ENCODE measurements at regions not wholly inside any gene's neighbourhood (a gene's known extent, or its start where the extent isn't known, plus 50 kb on each side); places are given as distances from the start of the nearest gene placed in this dataset.

- in situ Hi-C loops (cut with MboI; ENCODE audit: low pct_unique_long_range_greater_than_20kb in 2 of 9, low sequenced_read_pairs in 9 of 9, unreplicated experiment in 9 of 9), result no loop called here
- Histone ChIP-seq H3K4me1 (replicated peaks in 1 of 2) (no peaks in the 10 kb centered on the region), H3K4me3 (no peak overlapping the region), H3K27ac (no peak overlapping the region)
- no peak for ATAC-seq (replicated peaks in 6 of 8)
- 0 to 60% (median 11%) methylated on average over 1 to 2 of the region's 2 CpGs; no CpG with 5 or more reads in 1 of the 10 experiments for WGBS, 10 experiments
Observed at GRCh38 chr22:47645923-47646322, 883.5 kb downstream of the TBC1D22A start.

GRCh38 chr22:47645450-47645914 is 883.0 kb downstream of the TBC1D22A start:
- Histone ChIP-seq H3K27ac (no peak overlapping the region), H3K4me3 (no peak overlapping the region), H3K4me1 (replicated peaks in 1 of 2) (no peaks in the 10 kb centered on the region)
- 0 to 79% (median 16%) methylated on average over 1 to 4 of the region's 4 CpGs; no CpG with 5 or more reads in 1 of the 10 experiments for WGBS, 10 experiments
- in situ Hi-C loops (cut with MboI; ENCODE audit: low pct_unique_long_range_greater_than_20kb in 2 of 9, low sequenced_read_pairs in 9 of 9, unreplicated experiment in 9 of 9), result no loop called here
- peak in 2 of 8 experiments; percentile 66 to 91 for ATAC-seq (replicated peaks in 6 of 8)

GRCh38 chr22:47634347-47634746 is 871.9 kb downstream of the TBC1D22A start:
- whole genome bisulfite sequencing, 10 experiments, result 0 to 86% (median 60%) methylated on average over 1 to 6 of the region's 7 CpGs; no CpG with 5 or more reads in 1 of the 10 experiments
- H3K4me1 ChIP-seq (replicated peaks in 1 of 2), result no peaks in the 10 kb centered on the region
- ATAC-seq (replicated peaks in 6 of 8), result no peak
- H3K4me3 ChIP-seq, result no peak overlapping the region
- in situ Hi-C loops (cut with MboI; ENCODE audit: low pct_unique_long_range_greater_than_20kb in 2 of 9, low sequenced_read_pairs in 9 of 9, unreplicated experiment in 9 of 9), result no loop called here
- H3K27ac ChIP-seq, result no peak overlapping the region

GRCh38 chr22:47633111-47633510 is 870.7 kb downstream of the TBC1D22A start:
- WGBS, 10 experiments, result 20 to 93% (median 60%) methylated on average over 1 to 5 of the region's 6 CpGs; no CpG with 5 or more reads in 4 of the 10 experiments
- in situ Hi-C loops (cut with MboI; ENCODE audit: low pct_unique_long_range_greater_than_20kb in 2 of 9, low sequenced_read_pairs in 9 of 9, unreplicated experiment in 9 of 9), result no loop called here
- ATAC-seq (replicated peaks in 6 of 8), result no peak
- Histone ChIP-seq H3K27ac (no peak overlapping the region), H3K4me3 (no peak overlapping the region), H3K4me1 (replicated peaks in 1 of 2) (no peaks in the 10 kb centered on the region)

GRCh38 chr22:47632701-47633100 is 870.3 kb downstream of the TBC1D22A start:
- Histone ChIP-seq H3K4me1 (replicated peaks in 1 of 2) (no peaks in the 10 kb centered on the region), H3K4me3 (no peak overlapping the region), H3K27ac (no peak overlapping the region)
- 0 to 80% (median 38%) methylated on average over 1 to 3 of the region's 10 CpGs; no CpG with 5 or more reads in 2 of the 10 experiments for WGBS, 10 experiments
- in situ Hi-C loops (cut with MboI; ENCODE audit: low pct_unique_long_range_greater_than_20kb in 2 of 9, low sequenced_read_pairs in 9 of 9, unreplicated experiment in 9 of 9), result no loop called here
- ATAC-seq (replicated peaks in 6 of 8), result no peak

GRCh38 chr22:47631571-47632102 is 869.2 kb downstream of the TBC1D22A start:
- WGBS, 10 experiments, result 33 to 92% (median 66%) methylated on average over 1 to 7 of the region's 31 CpGs; no CpG with 5 or more reads in 2 of the 10 experiments
- H3K4me1 ChIP-seq (replicated peaks in 1 of 2), result no peaks in the 10 kb centered on the region
- in situ Hi-C loops (cut with MboI; ENCODE audit: low pct_unique_long_range_greater_than_20kb in 2 of 9, low sequenced_read_pairs in 9 of 9, unreplicated experiment in 9 of 9), result no loop called here
- ATAC-seq (replicated peaks in 6 of 8), result no peak
- H3K4me3 ChIP-seq, result no peak overlapping the region
- H3K27ac ChIP-seq, result no peak overlapping the region

GRCh38 chr22:47630741-47631534 is 868.5 kb downstream of the TBC1D22A start:
- Histone ChIP-seq H3K4me1 (replicated peaks in 1 of 2) (no peaks in the 10 kb centered on the region), H3K27ac (no peak overlapping the region), H3K4me3 (no peak overlapping the region)
- ATAC-seq (replicated peaks in 6 of 8), result no peak
- in situ Hi-C loops (cut with MboI; ENCODE audit: low pct_unique_long_range_greater_than_20kb in 2 of 9, low sequenced_read_pairs in 9 of 9, unreplicated experiment in 9 of 9), result no loop called here
- WGBS, 10 experiments, result 18 to 89% (median 52%) methylated on average over 2 to 21 of the region's 22 CpGs; no CpG with 5 or more reads in 1 of the 10 experiments

GRCh38 chr22:47629791-47630655 is 867.6 kb downstream of the TBC1D22A start:
- Histone ChIP-seq H3K4me3 (no peak overlapping the region), H3K4me1 (replicated peaks in 1 of 2) (no peaks in the 10 kb centered on the region), H3K27ac (no peak overlapping the region)
- ATAC-seq (replicated peaks in 6 of 8), result no peak
- 0 to 100% (median 43%) methylated on average over 1 to 8 of the region's 11 CpGs; no CpG with 5 or more reads in 3 of the 10 experiments for WGBS, 10 experiments
- in situ Hi-C loops (cut with MboI; ENCODE audit: low pct_unique_long_range_greater_than_20kb in 2 of 9, low sequenced_read_pairs in 9 of 9, unreplicated experiment in 9 of 9), result no loop called here

GRCh38 chr22:47629273-47629711 is 866.8 kb downstream of the TBC1D22A start:
- Histone ChIP-seq H3K4me3 (no peak overlapping the region), H3K27ac (no peak overlapping the region), H3K4me1 (replicated peaks in 1 of 2) (no peaks in the 10 kb centered on the region)
- 18 to 83% (median 60%) methylated on average over 1 to 11 of the region's 18 CpGs; no CpG with 5 or more reads in 3 of the 10 experiments for whole genome bisulfite sequencing, 10 experiments
- no peak for ATAC-seq (replicated peaks in 6 of 8)
- in situ Hi-C loops (cut with MboI; ENCODE audit: low pct_unique_long_range_greater_than_20kb in 2 of 9, low sequenced_read_pairs in 9 of 9, unreplicated experiment in 9 of 9), result no loop called here

- in situ Hi-C loops (cut with MboI; ENCODE audit: low pct_unique_long_range_greater_than_20kb in 2 of 9, low sequenced_read_pairs in 9 of 9, unreplicated experiment in 9 of 9), result no loop called here
- Histone ChIP-seq H3K27ac (no peak overlapping the region), H3K4me3 (no peak overlapping the region), H3K4me1 (replicated peaks in 1 of 2) (no peaks in the 10 kb centered on the region)
- ATAC-seq (replicated peaks in 6 of 8), result no peak
- 41 to 95% (median 67%) methylated on average over 3 to 9 of the region's 17 CpGs; no CpG with 5 or more reads in 3 of the 10 experiments for WGBS, 10 experiments
Observed at GRCh38 chr22:47628477-47629272, 866.2 kb downstream of the TBC1D22A start.

- in situ Hi-C loops (cut with MboI; ENCODE audit: low pct_unique_long_range_greater_than_20kb in 2 of 9, low sequenced_read_pairs in 9 of 9, unreplicated experiment in 9 of 9), result no loop called here
- WGBS, 10 experiments, result 7 to 80% (median 65%) methylated on average over 1 to 5 of the region's 17 CpGs; no CpG with 5 or more reads in 4 of the 10 experiments
- Histone ChIP-seq H3K27ac (no peak overlapping the region), H3K4me3 (no peak overlapping the region), H3K4me1 (replicated peaks in 1 of 2) (no peaks in the 10 kb centered on the region)
- no peak for ATAC-seq (replicated peaks in 6 of 8)
Observed at GRCh38 chr22:47627556-47628253, 865.3 kb downstream of the TBC1D22A start.
